NCI-H1105 treated with DMSO at 0.1 percent for 48 hours (cell line): ENCODE measurements at regions not wholly inside any gene's neighbourhood (a gene's known extent, or its start where the extent isn't known, plus 50 kb on each side); places are given as distances from the start of the nearest gene placed in this dataset.

ENCODE experiments used
- DNase-seq: peaks from one replicate; lab custom pipeline; 2025; lab: John Stamatoyannopoulos, UW

DNA sequence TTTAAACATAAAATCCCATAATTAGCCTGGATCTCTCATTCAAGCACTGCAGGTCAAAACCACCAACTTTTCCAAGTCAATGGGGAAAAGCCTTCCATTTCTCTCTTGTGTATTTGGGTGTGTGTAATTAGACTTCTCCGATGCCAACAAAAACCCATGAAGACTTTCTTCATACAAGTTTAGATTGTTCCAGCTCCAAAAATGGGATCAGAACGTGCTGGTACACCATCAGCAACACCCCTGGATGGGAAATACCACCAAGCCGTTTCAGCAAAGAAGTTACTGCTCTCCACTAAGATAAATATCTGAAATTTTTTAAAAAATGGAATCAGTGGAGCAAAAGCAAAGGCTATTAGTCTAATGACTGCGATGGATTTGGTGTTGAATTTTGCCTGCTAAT is 837.3 kb upstream of the SOX9 start:
- no peak for DNase-seq

DNA sequence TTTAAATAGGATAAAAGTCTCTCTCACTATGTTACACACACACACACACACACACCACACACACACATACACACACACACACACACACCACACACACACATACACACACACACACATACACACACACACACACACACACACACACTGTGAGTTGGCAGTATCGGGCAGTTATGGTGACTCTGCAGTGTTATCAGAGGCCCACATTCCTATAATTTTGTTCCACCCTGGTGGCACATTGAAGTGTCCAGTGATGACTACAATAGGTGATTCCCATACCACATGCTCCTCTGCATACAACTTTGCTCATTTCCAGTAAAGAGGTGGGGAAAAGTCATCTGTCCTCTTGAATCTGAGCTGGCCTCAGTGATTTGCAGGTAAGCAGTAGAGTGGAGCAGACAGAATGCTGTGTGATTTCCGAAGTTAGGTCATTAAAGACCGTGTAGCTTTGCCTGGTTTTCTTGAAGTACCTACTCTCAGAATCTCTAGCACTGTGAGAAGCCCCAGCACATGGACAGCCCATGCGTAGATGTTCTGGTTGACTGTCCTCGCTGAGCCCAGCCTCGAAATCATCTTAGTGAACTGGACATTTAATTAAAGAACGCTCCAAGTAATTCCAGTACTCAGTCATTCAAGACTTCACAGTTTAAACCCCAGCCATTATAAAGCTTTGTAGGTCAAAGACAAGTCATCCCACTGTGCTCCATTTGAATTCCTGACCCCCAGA is 836.6 kb upstream of the SOX9 start:
- no peak for DNase-seq

DNA sequence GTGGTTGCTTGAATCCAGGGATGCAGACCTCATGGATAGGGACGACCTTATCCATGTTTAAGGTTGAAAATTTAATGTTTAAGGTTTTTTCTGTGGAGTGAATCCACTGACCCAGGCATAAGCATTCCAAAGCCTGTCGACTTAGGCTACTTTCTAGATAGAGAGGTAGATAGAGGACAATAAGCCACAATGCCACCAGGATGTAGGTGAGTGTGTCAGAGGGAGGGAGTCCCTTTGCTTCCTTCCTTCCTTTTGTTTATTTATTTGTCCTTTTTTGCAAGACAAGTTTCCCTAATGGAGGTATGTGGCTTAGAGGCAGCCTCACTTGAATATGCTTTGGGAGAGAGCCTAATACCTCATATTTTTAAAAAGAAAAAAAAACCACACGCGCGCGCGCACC is 834.2 kb upstream of the SOX9 start:
- DNase-seq = no peak

DNA sequence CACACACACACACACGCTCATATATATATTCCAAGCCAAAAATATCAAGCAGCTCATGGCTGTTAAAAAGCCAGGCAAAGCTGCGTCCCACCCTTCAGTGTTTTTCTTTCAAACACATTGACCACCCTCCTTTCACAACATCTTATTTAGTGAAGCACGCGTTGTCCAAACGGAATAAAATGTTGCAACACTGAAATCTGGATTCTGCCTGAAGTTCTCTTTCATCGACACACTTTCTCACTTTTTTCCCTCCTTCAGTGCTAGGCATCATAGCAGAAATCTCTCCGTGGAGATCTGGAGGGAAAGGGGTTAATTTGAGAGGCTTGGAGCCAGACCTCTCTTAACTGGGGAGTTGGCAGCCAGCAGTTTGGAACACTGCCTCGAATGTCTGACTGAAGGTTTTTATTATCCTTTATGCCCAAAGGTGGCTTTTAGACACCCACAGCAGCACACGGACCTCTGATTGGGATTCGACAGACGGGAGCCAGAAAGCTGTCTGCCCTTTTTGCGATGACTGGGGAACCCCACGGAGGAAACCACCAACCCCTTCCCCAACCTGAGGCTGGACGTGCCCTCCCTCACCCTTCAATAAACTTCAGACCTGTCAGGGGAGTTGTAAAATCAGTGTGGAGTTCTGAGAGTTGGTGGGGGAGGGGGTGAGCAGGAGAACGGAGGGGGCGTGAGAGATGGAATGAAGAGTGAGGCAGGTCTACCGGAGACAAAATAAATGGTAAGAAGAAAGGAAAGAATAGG is 833.6 kb upstream of the SOX9 start:
- DNase-seq = peak; percentile 58

DNA sequence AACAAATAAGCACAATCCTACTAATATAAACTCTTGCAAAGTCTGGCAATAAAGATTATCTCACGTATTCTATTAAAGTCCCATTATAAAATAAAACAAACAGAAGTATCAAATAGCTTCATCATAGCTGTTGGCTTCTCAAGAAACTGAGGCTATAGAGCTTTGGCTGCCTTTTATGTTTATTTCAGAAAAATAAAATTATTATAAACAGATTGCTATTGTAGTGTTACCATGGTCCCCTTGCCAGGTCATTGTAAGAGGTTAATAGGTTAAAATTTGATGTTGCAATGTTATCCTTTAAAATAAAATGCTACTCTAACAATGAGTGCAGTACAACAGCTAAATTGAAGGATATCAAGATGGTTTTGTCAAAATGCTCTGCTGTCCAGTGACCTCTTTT is 828.8 kb upstream of the SOX9 start:
- DNase-seq = no peak

DNA sequence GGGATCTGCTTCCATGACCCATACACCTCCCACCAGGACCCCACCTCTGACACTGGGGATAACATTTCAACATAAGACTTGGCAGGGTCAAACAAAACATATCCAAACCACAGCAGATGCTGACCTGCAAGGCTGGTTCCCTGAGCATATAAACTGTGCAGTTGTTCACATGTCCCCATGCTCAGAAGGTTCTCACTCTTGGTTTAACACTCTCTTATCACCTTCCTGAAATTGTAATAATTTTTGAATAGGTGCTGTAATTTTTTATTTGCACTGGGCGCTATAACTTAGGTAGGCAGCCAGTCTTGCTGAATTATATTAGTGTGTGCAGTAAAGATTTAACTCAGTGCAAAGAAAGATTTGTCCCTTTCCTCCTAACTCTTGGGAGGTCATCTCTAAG is 824.8 kb upstream of the SOX9 start:
- DNase-seq = no peak

DNA sequence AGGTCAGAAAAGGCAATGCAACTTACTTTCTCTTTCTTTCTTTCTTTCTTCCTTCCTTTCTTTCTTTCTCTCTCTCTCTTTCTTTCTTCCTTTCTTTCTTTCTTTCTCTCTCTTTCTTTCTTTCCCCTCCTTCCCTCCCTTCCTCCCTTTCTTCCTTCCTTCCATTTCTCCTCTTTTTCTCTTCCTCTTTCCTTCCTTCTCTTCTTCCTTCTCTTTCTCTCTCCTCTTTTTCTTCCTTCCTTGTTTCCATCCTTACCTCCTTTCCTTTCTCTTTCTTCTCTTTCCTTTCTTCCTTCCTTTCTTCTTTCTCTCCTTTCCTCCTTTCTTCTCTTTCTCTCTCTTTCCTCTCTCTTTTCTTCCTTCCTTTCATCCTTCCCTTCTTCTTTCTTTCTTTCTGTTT is 819.8 kb upstream of the SOX9 start:
- DNase-seq = no peak

DNA sequence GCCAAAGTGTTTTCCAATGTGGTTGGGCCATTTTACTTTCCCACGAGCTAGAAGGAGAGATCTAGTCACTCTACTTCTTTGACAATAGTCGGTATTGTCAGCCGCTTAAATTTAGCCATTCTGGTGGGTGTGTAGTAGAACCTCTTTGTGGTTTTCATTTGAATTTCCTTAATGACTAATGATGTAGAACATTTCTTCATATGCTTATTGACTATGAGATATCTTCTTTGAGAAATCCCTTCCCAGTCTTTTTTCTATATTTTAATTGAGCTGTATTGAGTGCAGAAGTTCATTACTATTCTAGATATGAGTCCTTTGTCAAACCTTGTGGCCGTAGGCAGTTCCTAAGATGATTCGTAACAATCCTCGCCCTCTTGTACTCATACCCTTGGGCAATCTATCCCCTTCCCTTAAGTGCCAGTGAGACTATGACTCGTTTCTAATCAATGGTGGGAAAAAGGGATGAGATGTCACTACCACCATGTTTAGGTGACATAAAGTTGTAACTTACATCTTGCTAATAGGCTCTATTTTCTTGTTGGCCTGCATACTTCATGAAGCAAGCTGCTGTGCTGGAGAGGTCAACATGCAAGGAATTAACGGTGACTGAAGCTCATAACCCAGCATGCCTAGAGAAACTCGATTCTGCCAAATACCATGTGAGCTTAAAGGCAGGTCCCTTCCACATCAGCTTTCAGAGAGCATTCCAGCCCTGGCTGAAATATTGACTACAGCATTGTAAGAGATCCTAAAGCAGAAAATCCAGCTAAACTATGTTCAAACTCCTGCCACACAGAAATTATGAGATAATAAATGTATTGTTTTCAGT is 817.9 kb upstream of the SOX9 start:
- no peak for DNase-seq

DNA sequence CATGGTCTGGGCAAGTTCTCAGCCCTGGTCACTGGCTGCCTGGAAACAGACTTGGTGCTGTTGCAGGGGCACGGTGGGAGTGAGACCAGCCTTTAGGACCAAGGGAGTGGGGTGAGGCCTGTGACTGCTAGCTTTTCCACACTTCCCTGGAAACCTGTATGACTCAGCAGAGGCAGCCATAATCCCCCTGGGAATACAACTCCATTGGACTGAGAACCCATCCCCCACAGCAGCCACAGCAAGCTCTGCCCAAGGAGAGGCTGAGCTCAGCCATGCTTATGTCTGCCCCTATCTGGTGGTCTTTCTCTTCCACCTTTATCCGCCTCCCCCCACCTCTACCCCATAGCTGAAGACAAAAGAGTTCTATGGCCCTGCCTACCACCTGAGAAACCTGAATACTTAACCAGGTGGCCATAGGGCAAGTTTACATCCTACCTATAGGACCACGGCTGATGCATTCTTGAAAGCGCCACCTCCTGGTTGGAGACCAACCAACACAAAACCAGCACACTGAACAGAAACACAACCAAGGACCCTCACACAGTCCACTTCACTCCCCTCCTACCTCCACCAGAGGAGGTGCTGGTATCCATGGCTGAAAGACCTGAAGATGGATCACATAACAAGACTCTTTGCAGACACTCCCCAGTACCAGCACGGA is 816.2 kb upstream of the SOX9 start:
- DNase-seq = no peak

DNA sequence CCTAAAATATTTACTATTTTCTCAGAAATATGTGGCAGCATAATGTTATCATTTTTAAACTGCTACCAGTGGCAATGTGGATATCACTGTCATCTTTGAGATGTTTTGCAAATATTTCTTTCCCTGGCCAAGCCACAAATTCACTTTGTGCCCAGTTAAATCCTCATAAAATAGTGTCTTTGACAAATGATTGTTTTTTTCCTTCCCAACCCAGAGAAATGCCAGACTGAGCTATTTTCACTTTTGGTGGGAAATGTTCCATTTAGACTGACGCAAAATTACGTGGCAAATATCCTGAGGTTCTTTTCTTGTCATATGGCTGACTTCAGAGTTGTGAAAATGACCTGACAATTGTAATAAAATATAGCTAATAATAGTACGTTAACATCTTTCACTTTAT is 807.0 kb upstream of the SOX9 start:
- no peak for DNase-seq

DNA sequence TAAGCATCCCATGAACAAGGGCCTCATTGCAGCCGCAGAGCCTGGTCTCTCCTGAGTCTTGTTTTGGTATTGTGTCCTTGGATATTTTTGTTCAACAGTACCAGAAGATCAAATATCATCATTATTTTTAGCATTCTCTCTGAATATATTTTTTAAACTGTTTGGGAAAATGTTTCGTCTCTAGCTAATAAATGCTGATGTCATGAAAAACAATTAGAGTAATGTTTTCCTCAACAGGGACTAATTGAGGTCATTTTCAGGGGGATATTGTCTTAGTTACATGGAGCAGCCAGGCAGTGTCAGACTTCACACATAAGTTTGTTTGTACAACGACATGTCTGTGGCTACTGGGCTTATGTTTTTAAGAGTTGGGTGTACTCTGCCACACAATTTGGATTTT is 805.3 kb upstream of the SOX9 start:
- DNase-seq = no peak

DNA sequence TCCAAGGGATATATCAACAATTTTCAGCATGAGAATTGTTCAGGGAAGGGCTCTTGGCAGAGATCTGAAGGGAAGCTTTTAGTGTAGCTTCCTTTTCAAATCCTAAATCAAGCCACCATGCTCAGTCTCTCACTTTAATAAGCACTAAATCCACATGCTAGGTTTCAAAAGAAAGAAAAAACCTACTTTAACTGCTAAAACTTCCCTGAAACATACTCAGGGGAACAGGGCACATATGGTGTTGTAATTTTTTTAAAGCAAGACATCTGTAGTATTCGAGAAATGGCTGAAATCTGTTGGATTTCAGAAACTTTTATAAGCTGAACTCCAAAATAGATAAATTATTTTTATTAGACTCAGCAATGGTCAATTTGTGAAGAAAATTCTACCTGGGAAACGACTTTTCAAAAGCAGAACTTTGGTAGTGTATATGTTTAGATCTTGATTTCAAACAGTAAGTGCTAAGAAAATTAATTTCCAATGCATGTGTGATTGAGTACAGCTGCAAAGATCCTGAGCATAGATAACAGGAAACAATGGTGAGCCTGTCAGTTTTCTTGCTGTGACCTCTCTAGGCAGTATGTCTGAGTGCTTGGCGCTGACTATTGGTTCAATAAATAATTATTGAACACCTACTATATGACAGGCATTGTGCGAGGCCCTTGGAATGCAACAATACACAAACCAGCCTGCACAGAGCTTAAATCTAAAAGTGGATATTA is 804.5 kb upstream of the SOX9 start:
- DNase-seq = no peak

DNA sequence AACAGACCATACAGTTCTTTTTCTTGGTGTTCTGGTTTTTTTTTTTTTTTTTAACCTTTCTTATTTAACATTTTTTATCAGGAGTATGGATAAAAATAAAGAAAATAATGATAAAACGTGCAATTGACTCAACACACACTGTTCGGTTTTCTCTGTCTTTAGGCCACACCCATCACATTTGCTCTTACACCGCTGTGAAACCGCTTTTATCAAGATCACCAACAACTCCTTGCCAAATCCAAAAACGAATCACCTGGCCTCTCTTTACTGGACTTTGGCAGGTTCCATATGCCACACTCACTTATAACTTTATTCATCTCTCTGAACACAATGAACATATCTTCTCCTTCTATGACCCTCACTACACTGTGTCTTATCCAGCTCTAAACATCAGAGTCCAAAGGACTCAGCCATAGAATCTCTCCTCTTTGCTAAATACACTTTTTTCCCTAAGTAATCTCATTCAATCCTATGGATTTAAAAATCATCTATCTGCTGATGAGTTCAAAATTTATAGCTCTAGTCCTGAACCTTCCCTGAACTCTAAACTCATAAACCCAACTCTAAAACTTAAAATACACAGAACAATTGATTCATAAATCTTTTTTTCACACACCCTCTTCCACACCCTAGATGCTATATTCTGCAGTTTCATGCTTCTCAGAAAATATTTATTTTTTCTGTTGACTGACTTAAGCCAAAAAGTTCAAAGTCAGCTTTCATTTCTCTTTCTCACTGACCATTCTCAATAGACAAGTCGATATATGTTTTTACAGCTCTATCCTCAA is 800.6 kb upstream of the SOX9 start:
- DNase-seq = no peak

DNA sequence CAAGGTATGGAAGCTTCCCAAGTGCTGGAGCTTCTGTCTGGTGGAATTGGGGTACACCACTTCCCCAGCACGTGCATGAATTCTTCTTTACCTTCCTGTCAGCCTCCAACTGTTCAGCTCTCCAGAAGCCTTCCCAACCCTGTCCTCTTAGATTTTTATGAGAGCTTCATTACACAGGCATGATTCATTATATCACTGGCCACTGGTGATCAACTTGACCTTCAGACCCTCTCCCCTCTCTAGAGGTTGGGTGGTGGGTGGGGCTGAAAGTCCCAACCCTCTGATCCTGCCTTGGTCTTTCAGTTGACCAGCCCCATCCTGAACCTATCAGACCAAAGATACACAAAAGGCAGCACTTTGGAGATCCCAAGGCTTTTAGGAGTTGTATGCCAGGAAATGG is 795.7 kb upstream of the SOX9 start:
- DNase-seq = no peak

DNA sequence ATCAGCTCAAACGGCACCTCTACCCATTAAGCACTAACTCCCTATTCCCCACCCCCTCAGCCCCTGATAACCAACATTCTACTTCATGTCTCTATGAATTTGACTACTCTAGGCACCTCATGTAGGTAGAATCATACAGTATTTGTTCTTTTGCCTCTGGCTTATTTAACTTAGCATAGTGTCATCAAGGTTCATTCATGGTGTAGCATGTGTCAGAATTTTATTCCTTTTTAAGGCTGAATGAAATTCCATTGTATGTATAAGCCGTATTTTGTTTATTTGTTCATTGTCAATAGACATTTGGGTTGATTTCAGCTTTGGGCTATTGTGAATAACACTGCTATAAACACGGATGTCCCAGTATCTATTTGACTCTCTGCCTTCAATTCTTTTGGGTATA is 794.9 kb upstream of the SOX9 start:
- no peak for DNase-seq

DNA sequence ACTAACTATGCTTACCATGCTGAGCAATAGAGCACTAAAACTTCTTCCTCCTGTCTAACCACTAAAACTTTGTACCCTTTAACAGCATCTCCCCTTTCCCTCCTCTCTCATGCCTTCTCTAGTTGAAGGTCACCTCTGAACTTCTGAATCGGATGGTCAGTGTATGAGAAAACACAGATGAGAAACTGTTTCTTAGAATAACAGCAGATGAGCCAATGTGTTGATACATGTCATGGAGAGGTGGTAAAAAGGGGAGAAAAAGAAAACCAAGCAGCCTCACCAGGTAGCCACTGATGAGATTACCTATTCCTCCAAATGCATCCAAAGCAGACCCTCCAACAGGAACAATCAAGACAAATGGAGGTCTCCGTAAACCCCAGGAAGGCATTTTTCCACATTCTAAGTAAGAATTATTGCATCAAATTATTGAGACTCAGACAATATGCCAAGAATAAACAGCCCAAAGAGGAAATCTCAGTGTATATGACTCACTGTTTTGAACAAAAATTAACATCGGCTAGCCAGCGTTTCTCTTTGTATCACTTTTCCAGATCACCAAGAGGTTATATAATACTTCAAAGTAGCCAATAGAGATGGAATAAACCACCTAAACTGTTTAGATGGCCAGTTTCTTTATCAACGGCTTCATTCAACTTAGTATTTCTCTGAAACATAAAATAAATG is 793.3 kb upstream of the SOX9 start:
- DNase-seq = no peak

DNA sequence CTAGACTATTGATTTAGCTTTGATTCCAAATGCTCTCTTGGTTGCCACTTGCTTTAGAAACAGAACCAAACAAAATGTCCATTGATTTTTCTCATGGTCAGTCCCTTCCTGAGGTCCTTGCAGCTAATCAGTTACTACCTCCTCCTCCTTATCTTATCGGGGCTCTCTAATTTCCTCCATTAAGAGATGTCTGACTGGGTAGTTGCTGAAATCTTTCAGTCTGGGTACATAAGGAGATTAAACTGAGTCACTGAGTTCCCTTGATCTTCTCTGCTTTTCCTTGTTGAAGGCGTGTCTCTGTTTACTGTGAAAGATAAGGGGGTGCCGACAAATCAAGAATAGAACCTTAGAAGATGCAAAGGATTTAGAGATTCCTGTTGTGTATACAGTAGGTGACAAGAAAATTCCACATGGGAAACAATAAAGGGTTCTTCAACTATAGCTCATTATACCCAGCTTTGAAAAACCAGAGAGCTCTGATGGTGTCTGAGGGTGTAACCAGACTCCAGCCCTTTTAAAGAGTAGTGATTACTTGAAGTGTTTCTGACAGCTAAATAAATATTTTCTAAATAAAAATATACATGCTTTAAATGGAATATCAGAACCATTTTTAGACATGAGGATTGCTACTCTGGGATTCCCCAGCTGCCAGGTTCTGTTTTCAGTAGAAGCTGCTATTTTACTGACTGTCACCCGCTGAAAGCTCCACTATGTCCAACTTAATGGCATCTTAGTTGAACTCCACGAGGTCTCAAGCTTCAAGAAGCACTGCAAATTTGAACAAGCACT is 791.3 kb upstream of the SOX9 start:
- DNase-seq = no peak

DNA sequence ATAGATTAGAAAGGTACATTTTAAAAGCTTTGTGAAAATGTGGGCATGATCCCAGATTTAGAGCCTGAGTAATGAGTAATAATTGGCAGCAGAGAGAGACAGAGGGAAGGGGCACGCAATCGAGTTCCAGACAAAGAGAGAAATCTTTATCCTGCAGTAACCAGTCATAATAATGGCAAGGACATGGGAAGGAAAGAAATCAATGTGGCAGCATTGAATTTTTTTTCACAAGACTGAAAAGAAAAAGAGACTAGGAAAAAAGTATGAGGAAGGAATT is 790.8 kb upstream of the SOX9 start:
- DNase-seq = no peak

DNA sequence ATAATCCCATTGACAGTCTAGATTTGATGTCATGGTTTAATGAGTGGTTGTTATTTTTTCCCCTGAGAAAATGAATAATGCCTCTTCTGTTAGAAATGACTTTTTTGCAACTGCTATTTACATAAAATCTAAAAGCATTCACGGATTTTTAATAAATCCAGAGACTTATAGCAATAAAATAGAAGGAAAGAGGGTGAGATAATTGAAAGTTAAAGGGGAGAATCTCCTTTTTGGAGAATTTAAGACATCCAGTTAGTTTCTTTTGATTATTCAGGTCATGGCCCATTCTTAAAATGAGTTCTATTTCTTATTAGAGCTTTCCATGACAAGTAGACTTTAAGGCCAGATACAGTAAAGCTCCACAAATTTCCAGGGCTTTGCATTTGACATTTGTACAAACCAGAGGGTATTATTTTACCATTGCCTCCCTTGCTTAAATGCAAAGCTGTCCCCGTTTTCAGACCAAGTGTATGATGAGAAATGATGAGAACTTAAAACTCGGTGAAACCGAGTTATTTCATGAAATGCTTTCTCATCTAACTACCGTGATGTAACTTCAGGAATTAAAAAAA is 789.0 kb upstream of the SOX9 start:
- DNase-seq = no peak
